ENCODE measurements at regions not wholly inside any gene's neighbourhood (a gene's known extent, or its start where the extent isn't known, plus 50 kb on each side); places are given as distances from the start of the nearest gene placed in this dataset.

- Histone ChIP-seq H3K36me3 (no peaks in the 10 kb centered on the region), H3K4me3 (ENCODE audit: low read depth, low read length) (no peak overlapping the region), H3K9me3 (ENCODE audit: severe bottlenecking) (no peaks in the 10 kb centered on the region), H3K27ac (no peak overlapping the region), H3K27me3 (ENCODE audit: insufficient read depth, low read depth, severe bottlenecking) (no peaks in the 10 kb centered on the region)
- TF ChIP-seq CTCF (IDR thresholded peaks at IDR 0.05; ENCODE audit: low read depth, low read length), result no peak
- no peak for DNase-seq
Measured at GRCh38 chr2:143949121-143949848, 570.6 kb downstream of the ZEB2 start.

- no peak for TF ChIP-seq CTCF (IDR thresholded peaks at IDR 0.05; ENCODE audit: low read depth, low read length)
Measured at GRCh38 chr2:143948710-143949109, 571.2 kb downstream of the ZEB2 start.

GRCh38 chr2:143946436-143947391 lies 573.2 kb downstream of the ZEB2 start:
- no peaks in the 10 kb centered on the region for H3K36me3 ChIP-seq
- peak; percentile 38 for DNase-seq
- H3K9me3 ChIP-seq (ENCODE audit: severe bottlenecking), result no peaks in the 10 kb centered on the region
- no peak overlapping the region for H3K4me3 ChIP-seq (ENCODE audit: low read depth, low read length)
- peak overlapping the region; percentile 71 for H3K27ac ChIP-seq
- no peak for TF ChIP-seq CTCF (IDR thresholded peaks at IDR 0.05; ENCODE audit: low read depth, low read length)
- no peaks in the 10 kb centered on the region for H3K27me3 ChIP-seq (ENCODE audit: insufficient read depth, low read depth, severe bottlenecking)

More at GRCh38 chr2:143948710-143949109, 571.2 kb downstream of the ZEB2 start:
- H3K27me3 ChIP-seq (ENCODE audit: insufficient read depth, low read depth, severe bottlenecking), result no peaks in the 10 kb centered on the region
- no peak overlapping the region for H3K4me3 ChIP-seq (ENCODE audit: low read depth, low read length)
- DNase-seq, result no peak
- H3K9me3 ChIP-seq (ENCODE audit: severe bottlenecking), result no peaks in the 10 kb centered on the region
- H3K27ac ChIP-seq, result no peak overlapping the region
- H3K36me3 ChIP-seq, result no peaks in the 10 kb centered on the region

GRCh38 chr2:143942486-143942885 lies 577.4 kb downstream of the ZEB2 start:
- DNase-seq, result no peak
- H3K27ac ChIP-seq, result no peak overlapping the region
- H3K4me3 ChIP-seq (ENCODE audit: low read depth, low read length), result no peak overlapping the region
- no peaks in the 10 kb centered on the region for H3K36me3 ChIP-seq
- H3K27me3 ChIP-seq (ENCODE audit: insufficient read depth, low read depth, severe bottlenecking), result no peaks in the 10 kb centered on the region
- TF ChIP-seq CTCF (IDR thresholded peaks at IDR 0.05; ENCODE audit: low read depth, low read length), result no peak
- H3K9me3 ChIP-seq (ENCODE audit: severe bottlenecking), result no peaks in the 10 kb centered on the region

GRCh38 chr2:143940720-143941119 lies 579.2 kb downstream of the ZEB2 start:
- TF ChIP-seq CTCF (IDR thresholded peaks at IDR 0.05; ENCODE audit: low read depth, low read length), result no peak
- H3K36me3 ChIP-seq, result no peaks in the 10 kb centered on the region
- H3K27ac ChIP-seq, result no peak overlapping the region
- no peaks in the 10 kb centered on the region for H3K9me3 ChIP-seq (ENCODE audit: severe bottlenecking)
- no peak overlapping the region for H3K4me3 ChIP-seq (ENCODE audit: low read depth, low read length)
- DNase-seq, result no peak
- H3K27me3 ChIP-seq (ENCODE audit: insufficient read depth, low read depth, severe bottlenecking), result no peaks in the 10 kb centered on the region

Data from WERI-Rb-1 (cell line).